Adrenal gland (tissue), 5 donors: ENCODE measurements at regions not wholly inside any gene's neighbourhood (a gene's known extent, or its start where the extent isn't known, plus 50 kb on each side); places are given as distances from the start of the nearest gene placed in this dataset.

Experiments
- POLR2A ChIP-seq, 2 donors: fragments of 450-650 bp; IDR thresholded peaks; one replicate each; pipeline ENCODE4 v1.6.1; 2017; ENCODE audit warnings: antibody characterized with exemption in 2 of 2, mild to moderate bottlenecking in 2 of 2, moderate library complexity in 1 of 2
- TF ChIP-seq, protein P1 (sequence below), 6 experiments: fragments of 450-650 bp in 4 of 6; fragments of 200-600 bp in 2 of 6; sonication (generic) in 1 of 6; IDR thresholded peaks; 1 replicate in 5 of 6; 2 replicates in 1 of 6; pipeline versions ENCODE4 v1.5.1 to v1.8.0; 2016 to 2021; ENCODE audit warnings: antibody characterized with exemption in 6 of 6, mild to moderate bottlenecking in 2 of 6, moderate library complexity in 1 of 6
- donor health status: DM: no; HTN: no; CAD: no.

GRCh38 chr9:79312686-79313421 is 258.9 kb upstream of the TLE4 start:
- TF ChIP-seq, protein P1, sequence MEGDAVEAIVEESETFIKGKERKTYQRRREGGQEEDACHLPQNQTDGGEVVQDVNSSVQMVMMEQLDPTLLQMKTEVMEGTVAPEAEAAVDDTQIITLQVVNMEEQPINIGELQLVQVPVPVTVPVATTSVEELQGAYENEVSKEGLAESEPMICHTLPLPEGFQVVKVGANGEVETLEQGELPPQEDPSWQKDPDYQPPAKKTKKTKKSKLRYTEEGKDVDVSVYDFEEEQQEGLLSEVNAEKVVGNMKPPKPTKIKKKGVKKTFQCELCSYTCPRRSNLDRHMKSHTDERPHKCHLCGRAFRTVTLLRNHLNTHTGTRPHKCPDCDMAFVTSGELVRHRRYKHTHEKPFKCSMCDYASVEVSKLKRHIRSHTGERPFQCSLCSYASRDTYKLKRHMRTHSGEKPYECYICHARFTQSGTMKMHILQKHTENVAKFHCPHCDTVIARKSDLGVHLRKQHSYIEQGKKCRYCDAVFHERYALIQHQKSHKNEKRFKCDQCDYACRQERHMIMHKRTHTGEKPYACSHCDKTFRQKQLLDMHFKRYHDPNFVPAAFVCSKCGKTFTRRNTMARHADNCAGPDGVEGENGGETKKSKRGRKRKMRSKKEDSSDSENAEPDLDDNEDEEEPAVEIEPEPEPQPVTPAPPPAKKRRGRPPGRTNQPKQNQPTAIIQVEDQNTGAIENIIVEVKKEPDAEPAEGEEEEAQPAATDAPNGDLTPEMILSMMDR (IDR thresholded peaks at IDR 0.05) = no peak
- TF ChIP-seq POLR2A (IDR thresholded peaks at IDR 0.05) = no peak
